ENCODE measurements at regions not wholly inside any gene's neighbourhood (a gene's known extent, or its start where the extent isn't known, plus 50 kb on each side); places are given as distances from the start of the nearest gene placed in this dataset.

- no peak overlapping the region for H2BK12ac ChIP-seq (ENCODE audit: insufficient read length, low read depth, low read length)
- no peak overlapping the region for H4K5ac ChIP-seq (ENCODE audit: insufficient read length, low read depth, low read length)
- no peak overlapping the region for H3K23ac ChIP-seq (ENCODE audit: insufficient read length, low read depth, low read length)
- H2AK5ac ChIP-seq (ENCODE audit: insufficient read length, low read length): no peak overlapping the region
- no peak overlapping the region for H2AFZ ChIP-seq (ENCODE audit: low read length)
- no peaks in the 10 kb centered on the region for H4K20me1 ChIP-seq (ENCODE audit: control insufficient read depth, insufficient read depth, insufficient read length)
- Mint-ChIP-seq H3K27ac (no peak overlapping the region; a peak in 1 of 7 replicates), H3K27me3 (ENCODE audit: low read depth) (no peaks in the 10 kb centered on the region), H3K36me3 (ENCODE audit: insufficient read depth in 1 of 3, low read depth in 3 of 3) (no peaks in the 10 kb centered on the region), H3K4me3 (no peak overlapping the region), H3K4me1 (peaks cover 51 to 52% of the 10 kb centered on the region in 2 experiments), H3K9me3 (no peaks in the 10 kb centered on the region)
- no peaks in the 10 kb centered on the region for H3K79me1 ChIP-seq (ENCODE audit: insufficient read depth, low read depth, low read length, poor library complexity, severe bottlenecking)
- H3K4ac ChIP-seq (ENCODE audit: low read depth, low read length): no peak overlapping the region
- no peak overlapping the region for H4K91ac ChIP-seq (ENCODE audit: insufficient read length, low read depth, low read length)
- no peaks in the 10 kb centered on the region for H3K9me3 ChIP-seq (ENCODE audit: control insufficient read depth, low read depth, low read length)
- TF ChIP-seq, protein P1, sequence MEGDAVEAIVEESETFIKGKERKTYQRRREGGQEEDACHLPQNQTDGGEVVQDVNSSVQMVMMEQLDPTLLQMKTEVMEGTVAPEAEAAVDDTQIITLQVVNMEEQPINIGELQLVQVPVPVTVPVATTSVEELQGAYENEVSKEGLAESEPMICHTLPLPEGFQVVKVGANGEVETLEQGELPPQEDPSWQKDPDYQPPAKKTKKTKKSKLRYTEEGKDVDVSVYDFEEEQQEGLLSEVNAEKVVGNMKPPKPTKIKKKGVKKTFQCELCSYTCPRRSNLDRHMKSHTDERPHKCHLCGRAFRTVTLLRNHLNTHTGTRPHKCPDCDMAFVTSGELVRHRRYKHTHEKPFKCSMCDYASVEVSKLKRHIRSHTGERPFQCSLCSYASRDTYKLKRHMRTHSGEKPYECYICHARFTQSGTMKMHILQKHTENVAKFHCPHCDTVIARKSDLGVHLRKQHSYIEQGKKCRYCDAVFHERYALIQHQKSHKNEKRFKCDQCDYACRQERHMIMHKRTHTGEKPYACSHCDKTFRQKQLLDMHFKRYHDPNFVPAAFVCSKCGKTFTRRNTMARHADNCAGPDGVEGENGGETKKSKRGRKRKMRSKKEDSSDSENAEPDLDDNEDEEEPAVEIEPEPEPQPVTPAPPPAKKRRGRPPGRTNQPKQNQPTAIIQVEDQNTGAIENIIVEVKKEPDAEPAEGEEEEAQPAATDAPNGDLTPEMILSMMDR (conservative IDR thresholded peaks at IDR 0.05): no peak
- H3K18ac ChIP-seq (ENCODE audit: insufficient read length, low read depth, low read length): no peak overlapping the region
- no CpG with 5 or more reads among the region's 1 CpG for WGBS (ENCODE audit: extremely low coverage, insufficient read length, low lambda C conversion rate)
- no peak overlapping the region for H3T11ph ChIP-seq (ENCODE audit: low read length)
- H3K4me1 ChIP-seq (ENCODE audit: insufficient read depth, low read length): no peaks in the 10 kb centered on the region
- no peak overlapping the region for H2BK5ac ChIP-seq (ENCODE audit: insufficient read length, low read length)
- no peak overlapping the region for H3K9ac ChIP-seq (ENCODE audit: extremely low read depth, insufficient read length, low read length)
- no peaks in the 10 kb centered on the region for H3K79me2 ChIP-seq (ENCODE audit: insufficient read depth, low read length)
- no peaks in the 10 kb centered on the region for H3K23me2 ChIP-seq (ENCODE audit: insufficient read length, low read depth, low read length, poor library complexity, severe bottlenecking)
- no peak overlapping the region for H3K14ac ChIP-seq (ENCODE audit: insufficient read depth, low read length)
- no peak overlapping the region for H4K8ac ChIP-seq (replicated peaks; ENCODE audit: insufficient read length, low read depth, low read length)
- H2BK15ac ChIP-seq (ENCODE audit: low read depth, low read length): no peak overlapping the region
- no peak overlapping the region for H3K56ac ChIP-seq (ENCODE audit: insufficient read length, low read depth, low read length)
- no peak overlapping the region for H3K27ac ChIP-seq (ENCODE audit: insufficient read length, low read depth, low read length)
- no peak for DNase-seq
- H3K27me3 ChIP-seq (ENCODE audit: insufficient read depth, low read length): no peaks in the 10 kb centered on the region
- no peak overlapping the region for H2BK120ac ChIP-seq (ENCODE audit: low read depth, low read length, poor library complexity, severe bottlenecking)
- no peak overlapping the region for H3K4me2 ChIP-seq (ENCODE audit: insufficient read depth, insufficient read length, low read length)
- no peak overlapping the region for H2BK20ac ChIP-seq (ENCODE audit: low read depth, low read length, poor library complexity, severe bottlenecking)
These were observed 332.9 kb downstream of the RASEF start for GRCh38 chr9:82729991-82730589.
